HG02623 (cell line): ENCODE measurements at regions not wholly inside any gene's neighbourhood (a gene's known extent, or its start where the extent isn't known, plus 50 kb on each side); places are given as distances from the start of the nearest gene placed in this dataset.

Experiments used
- ATAC-seq: cut with Tn5 transposase; IDR thresholded peaks from one replicate; pipeline ENCODE4 v1.9.1; 2021; ENCODE audit warnings: moderate library complexity; ENCODE audit not compliant: unreplicated experiment

- ATAC-seq = no peak
Observed at GRCh38 chr2:16166327-16166981, 226.1 kb downstream of the MYCN start.

DNA sequence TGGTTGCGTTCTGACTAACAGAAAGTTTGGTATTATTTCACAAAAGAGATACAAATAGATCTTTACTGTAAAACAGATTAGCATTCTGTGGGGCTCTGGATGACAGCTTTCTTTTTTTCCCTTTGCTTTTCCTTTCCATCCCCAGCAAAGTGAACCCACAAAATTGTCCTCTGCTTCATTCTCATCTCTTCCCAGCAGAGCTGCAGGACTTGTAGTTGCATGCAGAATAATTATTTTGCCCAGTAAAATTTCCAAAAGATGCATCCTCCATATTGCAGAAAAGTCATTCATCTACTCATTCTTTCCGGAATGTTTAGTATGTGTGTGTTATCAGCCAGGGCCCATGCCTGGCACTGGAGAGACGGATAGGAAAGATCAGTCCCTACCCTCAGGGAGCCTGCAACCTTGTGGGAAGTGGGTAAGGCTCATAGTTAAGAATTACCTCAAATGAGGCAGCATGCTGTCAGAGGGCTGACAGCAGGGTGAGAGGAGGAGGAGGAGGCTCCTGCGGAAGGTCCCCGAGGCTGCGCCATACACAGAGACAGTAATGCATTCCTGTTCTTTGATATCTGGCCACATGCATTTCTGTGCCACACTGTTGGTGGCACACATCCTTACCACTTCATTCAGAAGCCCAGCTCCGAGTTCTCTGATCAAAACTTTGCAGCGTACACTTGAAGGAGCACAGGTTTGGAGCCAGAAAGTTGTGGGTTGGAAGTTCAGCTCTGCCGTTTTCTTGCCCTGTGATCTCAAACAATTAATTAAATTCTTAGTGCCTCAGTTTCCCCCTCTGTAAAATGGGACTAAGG, 225.4 kb downstream of the MYCN start:
- no peak for ATAC-seq

DNA sequence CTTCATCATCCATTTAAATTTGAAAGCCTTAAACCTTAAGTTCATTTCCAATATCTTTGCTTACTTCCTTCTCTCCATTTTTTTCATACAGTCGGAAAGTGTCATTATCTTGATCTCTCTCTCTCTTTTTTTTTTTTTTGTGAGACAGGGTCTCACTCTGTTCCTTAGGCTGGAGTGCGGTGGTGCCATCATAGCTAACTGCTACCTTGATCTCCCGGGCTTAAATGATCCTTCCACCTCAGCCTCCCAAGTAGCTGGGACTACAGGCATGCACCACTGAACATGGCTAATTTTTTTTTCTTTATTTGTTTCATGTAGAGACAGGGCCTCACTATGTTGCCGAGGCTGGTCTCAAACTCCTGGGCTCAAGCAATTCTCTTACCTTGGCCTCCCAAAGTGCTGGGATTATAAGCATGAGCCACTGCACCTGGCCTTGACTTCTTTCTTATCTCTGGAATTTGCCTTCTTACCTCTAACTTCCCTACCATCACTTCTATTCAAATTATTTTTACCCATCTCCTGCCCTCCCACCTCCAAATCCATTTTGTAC, 222.2 kb downstream of the MYCN start:
- no peak for ATAC-seq

DNA sequence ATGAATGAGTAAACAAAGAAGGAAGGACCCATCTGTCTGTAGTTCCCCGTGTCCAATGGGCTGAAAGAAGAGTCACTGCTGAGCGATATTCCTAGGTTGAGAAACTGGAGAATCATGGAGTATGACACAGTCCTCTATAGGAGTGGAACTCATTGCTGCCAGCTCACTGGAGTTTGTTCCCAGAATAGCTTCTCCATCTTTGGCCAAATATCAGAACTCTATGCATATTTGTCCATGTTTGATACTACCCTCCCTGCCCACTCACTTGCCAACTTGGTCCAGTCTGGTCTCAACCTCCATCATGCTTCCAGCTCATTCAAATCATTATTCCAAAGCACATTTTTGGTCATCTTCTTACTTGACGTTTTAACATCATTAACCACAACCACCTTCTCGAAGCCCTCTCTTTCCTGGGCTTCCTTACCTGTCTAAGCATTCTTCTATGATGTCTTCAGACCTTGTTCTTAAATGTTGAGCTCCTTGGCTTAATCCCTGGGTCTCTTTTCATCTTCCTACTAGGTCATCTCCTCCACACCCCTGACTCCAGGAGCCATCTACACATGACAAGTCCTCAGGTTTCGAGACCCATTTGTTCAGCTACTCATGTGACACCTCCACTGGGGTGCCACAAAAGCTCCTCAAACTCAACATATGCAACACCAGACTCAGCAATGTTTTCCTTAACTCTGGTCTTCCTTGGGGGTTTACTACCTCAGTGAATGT, 221.6 kb downstream of the MYCN start:
- ATAC-seq = no peak

- no peak for ATAC-seq
Observed at GRCh38 chr2:16161085-16161565, 220.8 kb downstream of the MYCN start.

- ATAC-seq = no peak
Observed at GRCh38 chr2:16160281-16161084, 220.1 kb downstream of the MYCN start.

GRCh38 chr2:16156411-16156810, 216.1 kb downstream of the MYCN start:
- no peak for ATAC-seq

DNA sequence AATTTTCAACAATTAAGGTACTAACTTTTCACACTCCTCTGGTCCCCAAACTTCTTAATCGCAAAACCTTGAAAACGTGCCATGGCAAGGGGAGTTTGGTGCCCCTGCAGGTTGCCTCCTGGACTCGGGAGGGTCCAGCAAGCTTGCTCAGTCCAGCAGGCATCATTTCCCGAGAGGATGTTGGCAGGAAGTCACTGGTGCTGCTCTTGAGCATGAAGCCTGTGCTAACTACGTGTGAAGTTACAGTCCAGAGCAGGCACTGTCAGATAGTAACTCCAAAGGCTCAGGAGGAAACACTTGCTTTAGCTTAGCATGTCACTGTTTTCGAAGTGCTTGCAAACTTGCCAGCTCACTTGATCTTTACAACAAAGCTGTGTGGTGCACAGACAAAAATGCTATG, 215.4 kb downstream of the MYCN start:
- no peak for ATAC-seq

GRCh38 chr2:16155366-16155765, 215.0 kb downstream of the MYCN start:
- no peak for ATAC-seq

GRCh38 chr2:16154501-16155280, 214.3 kb downstream of the MYCN start:
- no peak for ATAC-seq

DNA sequence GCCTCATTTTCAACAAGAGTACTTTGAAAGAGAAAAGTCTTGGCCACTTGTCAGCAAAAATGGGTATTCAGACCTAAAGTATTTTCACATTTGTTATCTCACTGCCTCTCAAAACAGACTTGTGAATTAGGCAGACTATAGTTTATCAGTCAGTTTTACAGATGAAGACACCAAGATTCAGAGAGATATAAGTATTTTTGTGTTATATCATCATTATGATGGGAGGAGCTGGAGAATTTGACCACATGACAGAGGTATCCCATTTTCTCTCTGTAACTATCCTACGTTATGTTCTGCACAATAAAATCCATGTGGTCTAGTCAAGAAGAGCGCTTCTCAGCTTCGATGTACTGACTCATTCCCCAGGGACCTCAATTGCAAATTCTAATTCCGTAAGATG, 213.7 kb downstream of the MYCN start:
- no peak for ATAC-seq

GRCh38 chr2:16153754-16154035, 213.3 kb downstream of the MYCN start:
- ATAC-seq = no peak

- ATAC-seq = no peak
Observed at GRCh38 chr2:16152928-16153753, 212.8 kb downstream of the MYCN start.

GRCh38 chr2:16152071-16152927, 211.9 kb downstream of the MYCN start:
- no peak for ATAC-seq

GRCh38 chr2:16151651-16152050, 211.3 kb downstream of the MYCN start:
- ATAC-seq = no peak

- ATAC-seq = no peak
Observed at GRCh38 chr2:16151281-16151570, 210.9 kb downstream of the MYCN start.

DNA sequence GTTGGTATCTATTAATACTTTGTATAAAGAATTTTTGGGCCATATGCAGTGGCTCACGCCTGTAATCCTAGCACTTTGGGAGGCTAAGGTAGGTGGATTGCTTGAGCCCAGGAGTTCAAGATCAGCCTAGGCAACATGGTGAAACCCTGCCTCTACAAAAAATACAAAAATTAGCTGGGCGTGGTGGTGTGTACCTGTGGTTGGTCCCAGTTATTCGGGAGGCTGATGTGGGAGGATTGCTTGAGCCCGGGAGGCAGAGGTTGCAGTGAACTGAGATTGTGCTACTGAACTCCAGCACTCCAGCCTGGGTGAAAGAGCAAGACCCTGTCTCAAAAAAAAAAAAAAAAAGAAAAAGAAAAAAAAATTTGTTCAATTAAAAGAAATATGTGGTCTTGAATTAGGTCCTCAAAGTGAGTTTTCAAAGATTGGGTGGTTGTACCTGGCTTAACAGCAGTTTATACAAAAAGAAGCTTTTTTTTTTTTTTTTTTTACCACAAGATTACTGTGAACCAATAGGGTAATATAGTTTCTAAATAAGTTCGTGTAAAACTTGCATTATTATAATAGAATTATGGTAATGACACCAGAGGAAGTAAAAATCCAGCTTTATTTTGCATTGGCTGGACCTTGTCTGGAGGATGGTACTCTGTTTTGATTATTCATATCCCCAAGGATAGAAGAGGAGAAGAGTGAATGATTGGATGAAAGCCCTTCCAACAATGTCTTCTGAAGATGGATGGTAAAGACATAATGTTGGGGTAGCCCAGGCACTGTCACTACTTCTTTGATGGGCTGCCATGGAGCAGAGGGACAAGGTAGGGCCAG, 210.3 kb downstream of the MYCN start:
- ATAC-seq = no peak
